Calu3 (cell line): ENCODE measurements at regions not wholly inside any gene's neighbourhood (a gene's known extent, or its start where the extent isn't known, plus 50 kb on each side); places are given as distances from the start of the nearest gene placed in this dataset.

Experiments used
- BruUV-seq: library from RNA; stranded (reverse); fragments of 400-500 nt; replicated peaks from 2 replicates; lab custom pipeline; 2021; lab: Mats Ljungman, UMichigan
- CTCF ChIA-PET: fragments of 300-600 bp; sonication (Branson Sonifier 250); formaldehyde crosslinking; loops from one replicate; lab custom pipeline; 2022; ENCODE audit warnings: antibody characterized with exemption; lab: Charles Lee
- DNase-seq: peaks from one replicate; pipeline ENCODE4 v3.0.0; 2022
- H3K27ac Mint-ChIP-seq: one replicate; pipeline ENCODE4 v1.8.0; 2022; ENCODE audit warnings: mixed read lengths; ENCODE audit not compliant: unreplicated experiment
- H3K27me3 Mint-ChIP-seq: one replicate; pipeline ENCODE4 v1.8.0; 2022; ENCODE audit warnings: mixed read lengths; ENCODE audit not compliant: unreplicated experiment
- H3K36me3 Mint-ChIP-seq: one replicate; pipeline ENCODE4 v1.8.0; 2022; ENCODE audit warnings: mild to moderate bottlenecking, moderate library complexity, mixed read lengths; ENCODE audit not compliant: insufficient read depth, unreplicated experiment
- H3K4me1 Mint-ChIP-seq: one replicate; pipeline ENCODE4 v1.8.0; 2022; ENCODE audit warnings: mild to moderate bottlenecking, low read depth, mixed read lengths; ENCODE audit not compliant: unreplicated experiment
- H3K4me3 Mint-ChIP-seq: one replicate; pipeline ENCODE4 v1.8.0; 2022; ENCODE audit warnings: mild to moderate bottlenecking, low read depth, moderate library complexity, mixed read lengths; ENCODE audit not compliant: unreplicated experiment
- H3K9me3 Mint-ChIP-seq: one replicate; pipeline ENCODE4 v1.8.0; 2022; ENCODE audit warnings: low read depth, mixed read lengths; ENCODE audit not compliant: unreplicated experiment
- CTCF ChIP-seq: fragments of 200-600 bp; IDR thresholded peaks from one replicate; pipeline ENCODE4 v1.8.0; 2022; ENCODE audit warnings: antibody characterized with exemption; ENCODE audit not compliant: unreplicated experiment
- intact Hi-C: fragments of 100-400 bp; cut with micrococcal nuclease; formaldehyde crosslinking; loops from one replicate; pipeline ENCODE4 v1.10.0; 2022; ENCODE audit not compliant: unreplicated experiment

GRCh38 chr6:62390401-62390800 lies 104.4 kb upstream of the KHDRBS2 start:
- BruUV-seq, result no TSS peak
- DNase-seq, result no peak
- no peak overlapping the region for H3K27ac Mint-ChIP-seq
- no peaks in the 10 kb centered on the region for H3K4me1 Mint-ChIP-seq
- no peaks in the 10 kb centered on the region for H3K36me3 Mint-ChIP-seq
- no peak for TF ChIP-seq CTCF
- H3K9me3 Mint-ChIP-seq, result peaks cover 23% of the 10 kb centered on the region
- intact Hi-C loops, result no loop called here
- no peaks in the 10 kb centered on the region for H3K27me3 Mint-ChIP-seq
- no peak overlapping the region for H3K4me3 Mint-ChIP-seq
- CTCF ChIA-PET, result no interaction called here

- intact Hi-C loops, result no loop called here
- Mint-ChIP-seq H3K27me3 (no peaks in the 10 kb centered on the region), H3K4me3 (no peak overlapping the region), H3K4me1 (no peaks in the 10 kb centered on the region), H3K9me3 (peaks cover 13% of the 10 kb centered on the region), H3K36me3 (no peaks in the 10 kb centered on the region), H3K27ac (no peak overlapping the region)
- DNase-seq, result no peak
- no TSS peak for BruUV-seq
- TF ChIP-seq CTCF, result no peak
- CTCF ChIA-PET, result no interaction called here
Measured at GRCh38 chr6:62371453-62372210, 85.6 kb upstream of the KHDRBS2 start.

DNA sequence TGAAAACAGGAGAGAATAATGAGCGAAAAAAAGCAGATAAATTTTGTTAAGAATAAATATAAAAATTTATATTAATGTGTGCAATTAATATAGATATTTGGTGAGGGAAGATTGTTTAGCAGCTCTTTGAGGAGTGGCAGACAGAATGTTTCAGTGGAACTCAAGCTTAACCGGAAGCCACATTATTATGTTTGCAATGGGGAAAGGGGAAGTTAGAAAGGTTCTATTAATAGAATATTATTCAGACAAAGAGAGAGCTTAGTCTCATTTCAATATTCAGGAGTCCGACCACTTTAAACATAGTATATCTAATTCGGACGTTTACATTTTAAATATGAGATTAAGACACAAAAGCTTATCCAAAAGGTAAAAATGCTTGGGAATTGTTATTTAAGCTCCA lies 81.6 kb upstream of the KHDRBS2 start:
- CTCF ChIA-PET, result no interaction called here
- no peak for DNase-seq
- Mint-ChIP-seq H3K36me3 (no peaks in the 10 kb centered on the region), H3K4me1 (no peaks in the 10 kb centered on the region), H3K27me3 (no peaks in the 10 kb centered on the region), H3K4me3 (no peak overlapping the region), H3K27ac (no peak overlapping the region), H3K9me3 (peaks cover 11% of the 10 kb centered on the region)
- BruUV-seq, result no TSS peak
- no peak for TF ChIP-seq CTCF
- intact Hi-C loops, result no loop called here

- no peak for DNase-seq
- H3K27me3 Mint-ChIP-seq, result no peaks in the 10 kb centered on the region
- H3K27ac Mint-ChIP-seq, result no peak overlapping the region
- H3K4me3 Mint-ChIP-seq, result no peak overlapping the region
- intact Hi-C loops, result no loop called here
- no peaks in the 10 kb centered on the region for H3K36me3 Mint-ChIP-seq
- CTCF ChIA-PET, result no interaction called here
- no peaks in the 10 kb centered on the region for H3K4me1 Mint-ChIP-seq
- H3K9me3 Mint-ChIP-seq, result peaks cover 20% of the 10 kb centered on the region
- TF ChIP-seq CTCF, result no peak
- no TSS peak for BruUV-seq
Measured at GRCh38 chr6:62362097-62362496, 76.1 kb upstream of the KHDRBS2 start.
